Umbilical cord (tissue), 1 donor: ENCODE measurements at regions not wholly inside any gene's neighbourhood (a gene's known extent, or its start where the extent isn't known, plus 50 kb on each side); places are given as distances from the start of the nearest gene placed in this dataset.
"Not testable (repeated sequence)": the region's sequence is repeated elsewhere in the genome, so short reads cannot be mapped to it uniquely, and the experiment has no call there.

Experiments used
- DNase-seq: peaks from one replicate; pipeline ENCODE4 v3.0.0-alpha.2; 2015; ENCODE audit warnings: low spot score

GRCh38 chr20:12575352-12576095, 433.2 kb upstream of the SPTLC3 start:
- peak; percentile 79 for DNase-seq

GRCh38 chr20:12577213-12577612, 431.6 kb upstream of the SPTLC3 start:
- no peak for DNase-seq

- no peak for DNase-seq
These were observed 427.0 kb upstream of the SPTLC3 start for GRCh38 chr20:12581644-12582289.

- DNase-seq: not testable (repeated sequence)
These were observed 426.1 kb upstream of the SPTLC3 start for GRCh38 chr20:12582710-12583109.

GRCh38 chr20:12591949-12592470, 416.8 kb upstream of the SPTLC3 start:
- no peak for DNase-seq

GRCh38 chr20:12592756-12593155, 416.0 kb upstream of the SPTLC3 start:
- DNase-seq: no peak

GRCh38 chr20:12593342-12593873, 415.4 kb upstream of the SPTLC3 start:
- DNase-seq: no peak

- DNase-seq: peak; percentile 78
These were observed 414.2 kb upstream of the SPTLC3 start for GRCh38 chr20:12594410-12595088.

GRCh38 chr20:12595841-12596240, 412.9 kb upstream of the SPTLC3 start:
- DNase-seq: no peak

GRCh38 chr20:12596863-12597262, 411.9 kb upstream of the SPTLC3 start:
- no peak for DNase-seq

- peak; percentile 86 for DNase-seq
These were observed 411.2 kb upstream of the SPTLC3 start for GRCh38 chr20:12597551-12597950.

- DNase-seq: peak; percentile 34
These were observed 409.9 kb upstream of the SPTLC3 start for GRCh38 chr20:12598894-12599293.

GRCh38 chr20:12599494-12599893, 409.3 kb upstream of the SPTLC3 start:
- no peak for DNase-seq

- DNase-seq: no peak
These were observed 403.0 kb upstream of the SPTLC3 start for GRCh38 chr20:12605751-12606150.

- DNase-seq: no peak
These were observed 397.9 kb upstream of the SPTLC3 start for GRCh38 chr20:12610871-12611270.

GRCh38 chr20:12614764-12615163, 394.0 kb upstream of the SPTLC3 start:
- DNase-seq: no peak

GRCh38 chr20:12617076-12617475, 391.7 kb upstream of the SPTLC3 start:
- DNase-seq: no peak

GRCh38 chr20:12623870-12624269, 384.9 kb upstream of the SPTLC3 start:
- no peak for DNase-seq

- no peak for DNase-seq
These were observed 381.3 kb upstream of the SPTLC3 start for GRCh38 chr20:12627485-12627884.

GRCh38 chr20:12638633-12639312, 370.0 kb upstream of the SPTLC3 start:
- DNase-seq: no peak

- DNase-seq: no peak
These were observed 368.5 kb upstream of the SPTLC3 start for GRCh38 chr20:12640251-12640650.

GRCh38 chr20:12641619-12642018, 367.2 kb upstream of the SPTLC3 start:
- DNase-seq: no peak
